ENCODE measurements at regions not wholly inside any gene's neighbourhood (a gene's known extent, or its start where the extent isn't known, plus 50 kb on each side); places are given as distances from the start of the nearest gene placed in this dataset.

- Mint-ChIP-seq H3K4me3 (ENCODE audit: low read depth, unreplicated experiment) (no peak overlapping the region), H3K4me1 (ENCODE audit: low read depth, unreplicated experiment) (no peaks in the 10 kb centered on the region), H3K27me3 (ENCODE audit: unreplicated experiment) (peaks cover 34% of the 10 kb centered on the region), H3K27ac (ENCODE audit: unreplicated experiment) (no peak overlapping the region), H3K9me3 (ENCODE audit: low read depth, unreplicated experiment) (no peaks in the 10 kb centered on the region), H3K36me3 (ENCODE audit: insufficient read depth, unreplicated experiment) (no peaks in the 10 kb centered on the region)
- no peak for DNase-seq
- CTCF ChIA-PET, result no interaction called here
- no peak for TF ChIP-seq CTCF (IDR thresholded peaks at IDR 0.05; ENCODE audit: unreplicated experiment)
- no TSS peak for BruUV-seq (replicated peaks)
- intact Hi-C loops (cut with micrococcal nuclease; ENCODE audit: unreplicated experiment), result no loop called here
Measured at GRCh38 chr12:132379576-132379975, 50.2 kb upstream of the GALNT9 start.

Data from Calu3 (cell line).